IMR-90 (cell line): ENCODE measurements at regions not wholly inside any gene's neighbourhood (a gene's known extent, or its start where the extent isn't known, plus 50 kb on each side); places are given as distances from the start of the nearest gene placed in this dataset.

ENCODE experiments used
- ATAC-seq: fragments of 200-7000 bp; cut with Tn5 transposase; 2 replicates; pipeline ENCODE4 v1.9.1; 2020; ENCODE audit warnings: low read depth, mild to moderate bottlenecking, moderate library complexity
- BruUV-seq: library from RNA; stranded (reverse); fragments of 400-500 nt; replicated peaks from 2 replicates; lab custom pipeline; 2021; lab: Mats Ljungman, UMichigan
- CTCF ChIA-PET: fragments of 300-600 bp; formaldehyde crosslinking; extraction: SDS; loops from one replicate; lab custom pipeline; 2021; ENCODE audit warnings: antibody characterized with exemption; lab: Yijun Ruan, JAX
- POLR2A ChIA-PET: fragments of 300-600 bp; sonication (Branson Sonifier 250); formaldehyde crosslinking; loops from one replicate; lab custom pipeline; 2022; ENCODE audit warnings: antibody characterized with exemption; ENCODE audit not compliant: unreplicated experiment; lab: Charles Lee
- DNase-seq: peaks from one replicate; pipeline ENCODE4 v3.0.0; 2013
- H2AFZ ChIP-seq: replicated peaks from 2 replicates; pipeline ENCODE3; 2013; ENCODE audit warnings: low read length, mild to moderate bottlenecking; ENCODE audit not compliant: poor library complexity
- H2AK5ac ChIP-seq: 2 replicates; pipeline ENCODE4 v1.6.1; 2013; ENCODE audit warnings: low read depth, low read length, inconsistent platforms
- H2AK9ac ChIP-seq: replicated peaks from 2 replicates; pipeline ENCODE3; 2013; ENCODE audit warnings: mild to moderate bottlenecking, low read depth, low read length, moderate library complexity; ENCODE audit not compliant: poor library complexity
- H2BK120ac ChIP-seq: 2 replicates; pipeline ENCODE4 v1.6.1; 2013; ENCODE audit warnings: low read depth, low read length, inconsistent platforms
- H2BK15ac ChIP-seq: 3 replicates; pipeline ENCODE4 v1.6.1; 2013; ENCODE audit warnings: low read depth, low read length, inconsistent platforms
- H2BK20ac ChIP-seq: 2 replicates; pipeline ENCODE4 v1.6.1; 2013; ENCODE audit warnings: low read depth, mild to moderate bottlenecking, inconsistent platforms, low read length, moderate library complexity
- H2BK5ac ChIP-seq: 2 replicates; pipeline ENCODE4 v1.6.1; 2013; ENCODE audit warnings: mild to moderate bottlenecking, low read depth, low read length, inconsistent platforms; ENCODE audit not compliant: poor library complexity, severe bottlenecking
- H3K14ac ChIP-seq: replicated peaks from 2 replicates; pipeline ENCODE4 v1.6.1; 2013; ENCODE audit warnings: low read depth, low read length, inconsistent platforms
- H3K18ac ChIP-seq: 2 replicates; pipeline ENCODE4 v1.6.1; 2013; ENCODE audit warnings: low read depth, low read length, control low read depth
- H3K23ac ChIP-seq: 2 replicates; pipeline ENCODE4 v1.6.1; 2013; ENCODE audit warnings: low read depth, low read length, inconsistent platforms
- H3K27ac ChIP-seq: 2 replicates; pipeline ENCODE4 v1.5.1; 2013; ENCODE audit warnings: mild to moderate bottlenecking, control low read depth, low read length; ENCODE audit not compliant: insufficient read depth
- H3K27me3 ChIP-seq: 2 replicates; pipeline ENCODE4 v1.6.1; 2013; ENCODE audit warnings: low read length; ENCODE audit not compliant: control insufficient read depth, insufficient read depth
- H3K36me3 ChIP-seq: 2 replicates; pipeline ENCODE4 v1.6.1; 2013; ENCODE audit warnings: low read length, mixed read lengths; ENCODE audit not compliant: control insufficient read depth, insufficient read depth
- H3K4ac ChIP-seq: 2 replicates; pipeline ENCODE4 v1.6.1; 2013; ENCODE audit warnings: low read depth, low read length, inconsistent platforms
- H3K4me1 ChIP-seq: 2 replicates; pipeline ENCODE4 v1.6.1; 2013; ENCODE audit warnings: low read length, mixed read lengths; ENCODE audit not compliant: control insufficient read depth, insufficient read depth
- H3K4me2 ChIP-seq: 2 replicates; pipeline ENCODE4 v1.6.1; 2013; ENCODE audit warnings: low read depth, mild to moderate bottlenecking, control low read depth, low read length, moderate library complexity
- H3K4me3 ChIP-seq: 2 replicates; pipeline ENCODE4 v1.5.1; 2013; ENCODE audit warnings: low read depth, mild to moderate bottlenecking, control low read depth, low read length, moderate library complexity; ENCODE audit not compliant: insufficient read depth
- H3K56ac ChIP-seq: 2 replicates; pipeline ENCODE4 v1.6.1; 2013; ENCODE audit warnings: low read length, inconsistent platforms; ENCODE audit not compliant: insufficient read depth; ENCODE audit errors: extremely low read depth
- H3K79me1 ChIP-seq, 2 experiments: 2 replicates each; pipeline ENCODE4 v1.6.1; 2013; ENCODE audit warnings: low read length in 2 of 2, inconsistent platforms in 1 of 2, low read depth in 1 of 2
- H3K9ac ChIP-seq: 2 replicates; pipeline ENCODE4 v1.6.1; 2013; ENCODE audit warnings: low read depth, low read length, control low read depth
- H3K9me1 ChIP-seq: 2 replicates; pipeline ENCODE4 v1.6.1; 2013; ENCODE audit warnings: low read length, inconsistent platforms; ENCODE audit not compliant: insufficient read depth
- H3K9me3 ChIP-seq: 2 replicates; pipeline ENCODE4 v1.6.1; 2013; ENCODE audit warnings: low read length; ENCODE audit not compliant: control insufficient read depth, insufficient read depth
- H4K20me1 ChIP-seq: 2 replicates; pipeline ENCODE4 v1.6.1; 2013; ENCODE audit warnings: low read length, inconsistent platforms; ENCODE audit not compliant: insufficient read depth
- H4K5ac ChIP-seq: 2 replicates; pipeline ENCODE4 v1.6.1; 2013; ENCODE audit warnings: mild to moderate bottlenecking, low read depth, low read length, control low read depth
- H4K8ac ChIP-seq, 2 experiments: 2 replicates each; pipeline ENCODE4 v1.6.1; 2013; ENCODE audit warnings: low read depth in 2 of 2, low read length in 2 of 2, control low read depth in 1 of 2, inconsistent platforms in 1 of 2
- H4K91ac ChIP-seq: 2 replicates; pipeline ENCODE4 v1.6.1; 2013; ENCODE audit warnings: low read depth, low read length, inconsistent platforms; ENCODE audit not compliant: insufficient read depth
- BHLHE40 ChIP-seq: fragments of 150-350 bp; IDR thresholded peaks from 2 replicates; pipeline ENCODE4 v1.6.1; 2016; ENCODE audit warnings: mild to moderate bottlenecking, low read depth, low read length
- CEBPB ChIP-seq: IDR thresholded peaks from 2 replicates; pipeline ENCODE4 v1.6.1; 2012; ENCODE audit warnings: low read depth, low read length, improper control_type of control experiment
- CHD1 ChIP-seq: IDR thresholded peaks from 2 replicates; pipeline ENCODE4 v1.6.1; 2012; ENCODE audit warnings: low read depth, low read length, improper control_type of control experiment
- CTCF ChIP-seq: conservative IDR thresholded peaks from 2 replicates; pipeline ENCODE4 v1.5.1; 2012; ENCODE audit warnings: mild to moderate bottlenecking, low read depth, low read length, improper control_type of control experiment
- ELK1 ChIP-seq: fragments of 150-350 bp; IDR thresholded peaks from 2 replicates; pipeline ENCODE4 v1.6.1; 2016; ENCODE audit warnings: low read depth, mild to moderate bottlenecking, low read length, moderate library complexity, borderline replicate concordance
- FOS ChIP-seq: fragments of 150-350 bp; IDR thresholded peaks from 2 replicates; pipeline ENCODE4 v1.6.1; 2016; ENCODE audit warnings: low read depth, low read length
- MAFK ChIP-seq: IDR thresholded peaks from 2 replicates; pipeline ENCODE4 v1.6.1; 2012; ENCODE audit warnings: low read depth, low read length, improper control_type of control experiment
- MAZ ChIP-seq: IDR thresholded peaks from 2 replicates; pipeline ENCODE4 v1.6.1; 2012; ENCODE audit warnings: low read depth, mild to moderate bottlenecking, low read length, improper control_type of control experiment, moderate library complexity, borderline replicate concordance
- MXI1 ChIP-seq: IDR thresholded peaks from 2 replicates; pipeline ENCODE4 v1.6.1; 2012; ENCODE audit warnings: low read depth, mild to moderate bottlenecking, low read length, moderate library complexity, borderline replicate concordance
- NFE2L2 ChIP-seq: fragments of 150-350 bp; IDR thresholded peaks from 2 replicates; pipeline ENCODE4 v1.6.1; 2016; ENCODE audit warnings: low read depth, mild to moderate bottlenecking, low read length
- POLR2A ChIP-seq: IDR thresholded peaks from 2 replicates; pipeline ENCODE4 v1.6.1; 2012; ENCODE audit warnings: mild to moderate bottlenecking, low read depth, low read length
- RAD21 ChIP-seq: IDR thresholded peaks from 2 replicates; pipeline ENCODE4 v1.6.1; 2012; ENCODE audit warnings: low read length, improper control_type of control experiment
- RCOR1 ChIP-seq: IDR thresholded peaks from 2 replicates; pipeline ENCODE4 v1.6.1; 2012; ENCODE audit warnings: mild to moderate bottlenecking, low read length, improper control_type of control experiment; ENCODE audit not compliant: insufficient replicate concordance
- RFX5 ChIP-seq: IDR thresholded peaks from 2 replicates; pipeline ENCODE4 v1.8.0; 2012; ENCODE audit warnings: low read depth, mild to moderate bottlenecking, low read length, moderate library complexity
- SMC3 ChIP-seq: fragments of 150-350 bp; IDR thresholded peaks from 2 replicates; pipeline ENCODE4 v1.6.1; 2016; ENCODE audit warnings: low read depth, mild to moderate bottlenecking, antibody characterized with exemption, low read length, moderate library complexity
- USF2 ChIP-seq: fragments of 150-350 bp; IDR thresholded peaks from 2 replicates; pipeline ENCODE4 v1.6.1; 2017; ENCODE audit warnings: mild to moderate bottlenecking, antibody characterized with exemption, low read length, low read depth
- dilution Hi-C: fragments of 300-500 bp; cut with HindIII; formaldehyde crosslinking; loops from one replicate; pipeline ENCODE4 v1.14.3; 2018; ENCODE audit warnings: low sequenced_read_pairs; ENCODE audit not compliant: unreplicated experiment
- in situ Hi-C: fragments of 300-500 bp; cut with MboI; formaldehyde crosslinking; loops from 3 replicates; pipeline ENCODE4 v1.14.3; 2019; ENCODE audit warnings: low sequenced_read_pairs, inconsistent platforms, mixed read lengths
- intact Hi-C: fragments of 100-400 bp; cut with micrococcal nuclease; formaldehyde crosslinking; loops from 2 replicates; pipeline ENCODE4 v1.10.0; 2022

GRCh38 chr5:159700016-159700415 lies 216.3 kb upstream of the ADRA1B start:
- POLR2A ChIA-PET: no interaction called here
- CTCF ChIA-PET: no interaction called here
- DNase-seq: no peak

More at GRCh38 chr5:159700016-159700415, 216.3 kb upstream of the ADRA1B start:
- no peak overlapping the region for H3K18ac ChIP-seq
- H4K20me1 ChIP-seq: no peaks in the 10 kb centered on the region
- H3K56ac ChIP-seq: no peak overlapping the region
- no TSS peak for BruUV-seq
- no peak overlapping the region for H2BK5ac ChIP-seq
- H3K14ac ChIP-seq: no peak overlapping the region
- intact Hi-C loops (no loop called here), dilution Hi-C loops (no loop called here), in situ Hi-C loops (no loop called here)
- no peaks in the 10 kb centered on the region for H3K36me3 ChIP-seq
- H3K4me1 ChIP-seq: no peaks in the 10 kb centered on the region
- no peak overlapping the region for H2AFZ ChIP-seq
- H4K8ac ChIP-seq: no peak overlapping the region
- no peak overlapping the region for H2BK120ac ChIP-seq
- no peak overlapping the region for H2BK20ac ChIP-seq
- H4K91ac ChIP-seq: no peak overlapping the region
- H3K9me3 ChIP-seq: no peaks in the 10 kb centered on the region
- no peak overlapping the region for H3K4ac ChIP-seq
- H3K9me1 ChIP-seq: no peaks in the 10 kb centered on the region
- H2BK15ac ChIP-seq: no peak overlapping the region
- no peak overlapping the region for H3K9ac ChIP-seq
- H4K5ac ChIP-seq: no peak overlapping the region
- H3K79me1 ChIP-seq: no peaks in the 10 kb centered on the region
- ATAC-seq: no peak
- H3K27ac ChIP-seq: no peak overlapping the region
- no peak overlapping the region for H2AK5ac ChIP-seq
- H3K4me3 ChIP-seq: no peak overlapping the region
- H3K23ac ChIP-seq: no peak overlapping the region
- peaks cover 14% of the 10 kb centered on the region for H3K27me3 ChIP-seq
- TF ChIP-seq USF2 (no peak), CEBPB (no peak), POLR2A (no peak), MAZ (no peak), RCOR1 (no peak), RFX5 (no peak), FOS (no peak), RAD21 (no peak), SMC3 (no peak), ELK1 (no peak), CTCF (no peak), MXI1 (no peak), CHD1 (no peak), MAFK (no peak), BHLHE40 (no peak), NFE2L2 (no peak)
- no peak overlapping the region for H2AK9ac ChIP-seq
- no peak overlapping the region for H3K4me2 ChIP-seq
